A549 (cell line): ENCODE measurements at regions not wholly inside any gene's neighbourhood (a gene's known extent, or its start where the extent isn't known, plus 50 kb on each side); places are given as distances from the start of the nearest gene placed in this dataset.

Experiments used
- EP300 ChIP-seq, 2 experiments: fragments of >200 bp; sonication (Bioruptor Twin); formaldehyde crosslinking; IDR thresholded peaks; 2 replicates in 1 of 2; 3 replicates in 1 of 2; pipeline ENCODE4 v1.6.1; 2016 to 2017
- PHF8 ChIP-seq: fragments of 200-600 bp; sonication (generic); IDR thresholded peaks from 2 replicates; pipeline ENCODE4 v1.6.1; 2016; ENCODE audit warnings: low read depth, mild to moderate bottlenecking, antibody characterized with exemption, moderate library complexity, borderline replicate concordance
- RFX5 ChIP-seq: fragments of 450-650 bp; IDR thresholded peaks from 2 replicates; pipeline ENCODE4 v1.7.1; 2014; ENCODE audit warnings: antibody characterized with exemption, mild to moderate bottlenecking, moderate library complexity
- SMC3 ChIP-seq: fragments of >200 bp; sonication (Bioruptor Twin); formaldehyde crosslinking; IDR thresholded peaks from 3 replicates; pipeline ENCODE4 v1.6.1; 2018; ENCODE audit warnings: inconsistent platforms
- ZFP36 ChIP-seq: fragments of 450-650 bp; IDR thresholded peaks from 2 replicates; pipeline ENCODE4 v1.6.1; 2014; ENCODE audit warnings: borderline replicate concordance; ENCODE audit not compliant: partially characterized antibody
- TF ChIP-seq, protein P1 (sequence below): fragments of 250-450 bp; sonication (Bioruptor Pico); IDR thresholded peaks from 2 replicates; pipeline ENCODE4 v1.5.0; 2021; ENCODE audit warnings: mild to moderate bottlenecking, moderate library complexity, borderline replicate concordance

DNA sequence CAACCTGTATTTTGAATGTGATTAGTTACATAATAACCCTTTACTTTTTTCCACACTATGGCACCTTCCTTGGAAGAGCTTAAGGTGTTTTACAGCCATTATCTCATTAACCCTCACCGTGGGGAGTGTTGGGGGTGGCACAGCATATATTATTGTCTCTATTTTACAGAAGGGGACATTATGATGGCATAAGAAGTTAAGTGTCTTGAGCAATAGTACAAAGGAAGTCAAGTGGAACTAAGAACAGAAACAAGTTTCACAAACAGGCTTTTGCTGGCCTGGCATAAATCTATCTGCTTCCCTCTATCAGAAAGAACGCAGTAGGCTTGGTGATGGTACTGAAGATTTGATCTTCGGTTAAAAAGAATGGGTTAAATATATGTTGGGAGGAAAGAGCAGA, 169.7 kb upstream of the OTX2 start:
- TF ChIP-seq RFX5 (no peak), SMC3 (no peak), ZFP36 (no peak), PHF8 (no peak), EP300 (IDR thresholded peaks at IDR 0.05) (no peak)
- TF ChIP-seq, protein P1, sequence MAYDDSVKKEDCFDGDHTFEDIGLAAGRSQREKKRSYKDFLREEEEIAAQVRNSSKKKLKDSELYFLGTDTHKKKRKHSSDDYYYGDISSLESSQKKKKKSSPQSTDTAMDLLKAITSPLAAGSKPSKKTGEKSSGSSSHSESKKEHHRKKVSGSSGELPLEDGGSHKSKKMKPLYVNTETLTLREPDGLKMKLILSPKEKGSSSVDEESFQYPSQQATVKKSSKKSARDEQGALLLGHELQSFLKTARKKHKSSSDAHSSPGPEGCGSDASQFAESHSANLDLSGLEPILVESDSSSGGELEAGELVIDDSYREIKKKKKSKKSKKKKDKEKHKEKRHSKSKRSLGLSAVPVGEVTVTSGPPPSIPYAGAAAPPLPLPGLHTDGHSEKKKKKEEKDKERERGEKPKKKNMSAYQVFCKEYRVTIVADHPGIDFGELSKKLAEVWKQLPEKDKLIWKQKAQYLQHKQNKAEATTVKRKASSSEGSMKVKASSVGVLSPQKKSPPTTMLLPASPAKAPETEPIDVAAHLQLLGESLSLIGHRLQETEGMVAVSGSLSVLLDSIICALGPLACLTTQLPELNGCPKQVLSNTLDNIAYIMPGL (CRISPR knock-in tag): no peak
